Left ventricle myocardium inferior (tissue), 1 donor: ENCODE measurements at regions not wholly inside any gene's neighbourhood (a gene's known extent, or its start where the extent isn't known, plus 50 kb on each side); places are given as distances from the start of the nearest gene placed in this dataset.

ENCODE experiments used
- DNase-seq: peaks from one replicate; pipeline ENCODE4 v3.0.0-alpha.2; 2020
- H3K27ac ChIP-seq: fragments of 200-600 bp; replicated peaks from 2 replicates; pipeline ENCODE4 v1.8.0; 2021
- H3K27me3 ChIP-seq: fragments of 200-600 bp; 2 replicates; pipeline ENCODE4 v1.8.0; 2021; ENCODE audit warnings: low read depth
- H3K36me3 ChIP-seq: fragments of 200-600 bp; 2 replicates; pipeline ENCODE4 v1.8.0; 2021
- H3K4me1 ChIP-seq: fragments of 200-600 bp; 2 replicates; pipeline ENCODE4 v1.8.0; 2021
- H3K4me3 ChIP-seq: fragments of 200-600 bp; 2 replicates; pipeline ENCODE4 v1.8.0; 2021; ENCODE audit warnings: mild to moderate bottlenecking, moderate library complexity
- H3K9me3 ChIP-seq: fragments of 200-600 bp; replicated peaks from 2 replicates; pipeline ENCODE4 v1.8.0; 2021
- intact Hi-C: fragments of 100-400 bp; cut with micrococcal nuclease; formaldehyde crosslinking; loops from one replicate; pipeline ENCODE4 v1.11.0; 2022
- TF ChIP-seq, protein P1 (sequence below): fragments of 200-600 bp; IDR thresholded peaks from 2 replicates; pipeline ENCODE4 v1.8.0; 2021; ENCODE audit warnings: antibody characterized with exemption, mild to moderate bottlenecking, borderline replicate concordance
- donor health status: DM: no; HTN: yes; CAD: no; lungs with severe emphysema.

DNA sequence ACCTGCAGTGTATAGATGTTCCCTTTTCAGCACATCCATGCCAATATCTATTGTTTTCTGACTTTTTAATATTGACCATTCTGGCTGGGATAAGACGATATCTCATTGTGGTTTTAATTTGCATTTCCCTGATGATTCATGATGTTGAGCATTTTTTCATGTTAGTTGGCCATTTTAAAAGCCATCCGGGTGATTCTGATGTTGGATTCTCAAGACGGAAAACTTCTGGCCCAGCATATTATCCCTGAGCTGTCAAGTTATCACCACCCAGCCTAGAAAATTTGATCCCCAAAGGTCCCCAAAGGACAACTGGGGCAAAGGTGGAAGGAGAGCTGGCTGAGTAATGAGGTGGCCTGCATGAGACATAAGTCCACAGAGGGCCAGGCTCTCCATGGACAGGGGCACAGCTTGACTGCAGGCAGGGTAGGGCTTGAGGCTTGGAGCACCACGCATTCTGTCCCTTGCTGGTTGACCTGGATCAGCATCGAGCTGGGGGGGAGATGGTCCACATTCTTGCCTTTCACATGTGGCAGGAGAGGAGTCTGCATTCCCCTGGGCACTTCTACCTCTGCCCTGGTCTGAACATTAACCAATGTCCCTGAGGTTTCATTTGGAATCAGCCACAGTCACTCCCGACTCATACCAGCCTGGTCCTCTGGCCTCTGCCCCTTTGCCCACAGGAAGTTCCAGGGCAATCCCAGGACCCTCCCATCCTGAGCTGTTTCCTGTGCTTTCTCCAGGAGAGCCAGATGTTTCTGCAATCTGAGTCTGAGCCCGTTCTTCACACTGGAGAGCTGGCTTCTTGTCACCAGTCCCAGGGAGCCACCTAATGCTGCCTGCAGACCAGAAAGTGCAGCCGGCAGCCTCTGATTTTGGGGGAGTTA, 69.2 kb downstream of the ISG20 start:
- H3K27me3 ChIP-seq, result peaks cover 83% of the 10 kb centered on the region
- H3K27ac ChIP-seq, result no peak overlapping the region
- intact Hi-C loops, result no loop called here
- no peaks in the 10 kb centered on the region for H3K36me3 ChIP-seq
- H3K9me3 ChIP-seq, result no peaks in the 10 kb centered on the region
- peaks cover 11% of the 10 kb centered on the region for H3K4me1 ChIP-seq
- no peak overlapping the region for H3K4me3 ChIP-seq
- DNase-seq, result no peak
- TF ChIP-seq, protein P1, sequence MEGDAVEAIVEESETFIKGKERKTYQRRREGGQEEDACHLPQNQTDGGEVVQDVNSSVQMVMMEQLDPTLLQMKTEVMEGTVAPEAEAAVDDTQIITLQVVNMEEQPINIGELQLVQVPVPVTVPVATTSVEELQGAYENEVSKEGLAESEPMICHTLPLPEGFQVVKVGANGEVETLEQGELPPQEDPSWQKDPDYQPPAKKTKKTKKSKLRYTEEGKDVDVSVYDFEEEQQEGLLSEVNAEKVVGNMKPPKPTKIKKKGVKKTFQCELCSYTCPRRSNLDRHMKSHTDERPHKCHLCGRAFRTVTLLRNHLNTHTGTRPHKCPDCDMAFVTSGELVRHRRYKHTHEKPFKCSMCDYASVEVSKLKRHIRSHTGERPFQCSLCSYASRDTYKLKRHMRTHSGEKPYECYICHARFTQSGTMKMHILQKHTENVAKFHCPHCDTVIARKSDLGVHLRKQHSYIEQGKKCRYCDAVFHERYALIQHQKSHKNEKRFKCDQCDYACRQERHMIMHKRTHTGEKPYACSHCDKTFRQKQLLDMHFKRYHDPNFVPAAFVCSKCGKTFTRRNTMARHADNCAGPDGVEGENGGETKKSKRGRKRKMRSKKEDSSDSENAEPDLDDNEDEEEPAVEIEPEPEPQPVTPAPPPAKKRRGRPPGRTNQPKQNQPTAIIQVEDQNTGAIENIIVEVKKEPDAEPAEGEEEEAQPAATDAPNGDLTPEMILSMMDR, result no peak

DNA sequence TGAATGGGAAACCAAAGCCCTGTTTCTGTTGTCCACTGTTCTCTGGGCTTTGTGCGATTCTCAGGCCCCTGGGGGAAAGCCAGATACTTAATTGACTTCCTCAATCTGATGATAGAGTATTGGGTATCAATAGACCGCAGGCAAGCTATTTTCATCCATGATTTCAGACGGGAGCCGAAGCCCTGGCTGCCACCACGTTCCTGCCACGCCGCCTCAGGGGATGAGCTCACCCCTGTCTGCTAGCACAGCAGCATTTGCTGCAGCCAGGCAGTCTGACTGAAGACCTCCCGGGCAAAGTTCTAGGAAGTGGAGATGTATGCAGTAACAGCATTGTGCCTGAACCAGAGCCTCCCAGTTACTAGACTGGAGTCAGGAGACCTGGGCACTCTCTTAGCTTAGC, 69.8 kb downstream of the ISG20 start:
- Histone ChIP-seq H3K9me3 (no peaks in the 10 kb centered on the region), H3K4me1 (peaks cover 11% of the 10 kb centered on the region), H3K27me3 (peaks cover 88% of the 10 kb centered on the region), H3K27ac (no peak overlapping the region), H3K4me3 (no peak overlapping the region), H3K36me3 (no peaks in the 10 kb centered on the region)
- TF ChIP-seq, protein P1, result no peak
- no peak for DNase-seq
- intact Hi-C loops, result no loop called here

DNA sequence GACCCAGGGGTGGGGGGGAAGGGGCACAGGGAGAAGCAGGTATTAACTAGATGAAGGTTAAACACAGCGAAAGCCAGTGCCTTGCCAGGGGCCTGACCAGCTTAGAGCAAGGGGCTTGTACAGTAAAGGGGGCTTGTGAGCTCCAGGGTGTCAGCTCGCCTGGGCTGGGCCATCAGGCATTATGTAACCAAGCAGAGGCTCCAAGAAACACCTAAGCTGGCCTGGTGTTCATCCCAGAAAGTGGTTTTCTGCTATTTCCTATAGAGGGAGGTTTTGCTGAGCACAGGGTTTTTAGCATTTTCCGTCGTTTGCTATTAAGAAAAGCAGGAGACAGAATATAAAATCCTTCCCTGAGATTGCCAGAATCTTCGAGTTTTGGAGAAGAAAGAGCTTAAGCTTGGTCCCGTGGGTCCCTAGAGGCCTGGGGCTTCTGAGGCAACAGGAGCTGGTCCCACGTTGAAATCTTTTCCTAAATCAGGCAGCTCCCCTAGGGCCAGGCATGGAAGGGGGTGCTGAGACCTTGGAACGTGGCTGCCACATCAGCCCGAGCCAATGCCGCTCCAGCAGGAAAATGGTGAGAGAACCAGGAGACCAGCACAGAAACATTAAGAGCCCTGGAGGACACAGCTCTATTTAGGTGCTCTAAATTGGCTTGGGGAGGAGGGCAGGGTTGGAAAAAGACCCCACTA, 71.4 kb downstream of the ISG20 start:
- Histone ChIP-seq H3K4me3 (no peak overlapping the region), H3K27me3 (peaks cover 95% of the 10 kb centered on the region)

DNA sequence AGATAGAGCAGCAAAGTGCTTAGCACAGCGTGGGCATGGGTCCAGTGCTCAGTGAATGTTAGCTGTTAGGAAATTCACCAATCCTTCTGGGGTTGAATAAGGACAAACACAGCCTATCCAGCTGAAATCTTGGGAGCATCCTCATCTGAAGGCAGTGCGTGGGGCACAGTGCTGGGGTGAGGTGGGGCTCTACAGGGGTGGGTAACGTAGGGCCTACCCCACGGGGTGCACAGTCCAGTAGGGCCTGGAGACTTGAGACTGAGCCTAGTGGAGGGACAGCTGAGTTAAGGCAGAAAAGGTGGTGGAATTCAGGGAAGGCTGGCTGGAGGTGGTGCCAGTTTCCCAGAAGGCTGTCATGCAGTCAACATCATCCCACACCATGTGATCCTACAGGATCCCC, 73.0 kb downstream of the ISG20 start:
- H3K4me3 ChIP-seq, result no peak overlapping the region
- TF ChIP-seq, protein P1, result no peak

More for the DNA sequence above, 71.4 kb downstream of the ISG20 start:
- no peak for DNase-seq
- H3K9me3 ChIP-seq, result no peaks in the 10 kb centered on the region
- intact Hi-C loops, result no loop called here
- TF ChIP-seq, protein P1, result no peak
- peaks cover 15% of the 10 kb centered on the region for H3K4me1 ChIP-seq
- H3K27ac ChIP-seq, result no peak overlapping the region
- H3K36me3 ChIP-seq, result no peaks in the 10 kb centered on the region

DNA sequence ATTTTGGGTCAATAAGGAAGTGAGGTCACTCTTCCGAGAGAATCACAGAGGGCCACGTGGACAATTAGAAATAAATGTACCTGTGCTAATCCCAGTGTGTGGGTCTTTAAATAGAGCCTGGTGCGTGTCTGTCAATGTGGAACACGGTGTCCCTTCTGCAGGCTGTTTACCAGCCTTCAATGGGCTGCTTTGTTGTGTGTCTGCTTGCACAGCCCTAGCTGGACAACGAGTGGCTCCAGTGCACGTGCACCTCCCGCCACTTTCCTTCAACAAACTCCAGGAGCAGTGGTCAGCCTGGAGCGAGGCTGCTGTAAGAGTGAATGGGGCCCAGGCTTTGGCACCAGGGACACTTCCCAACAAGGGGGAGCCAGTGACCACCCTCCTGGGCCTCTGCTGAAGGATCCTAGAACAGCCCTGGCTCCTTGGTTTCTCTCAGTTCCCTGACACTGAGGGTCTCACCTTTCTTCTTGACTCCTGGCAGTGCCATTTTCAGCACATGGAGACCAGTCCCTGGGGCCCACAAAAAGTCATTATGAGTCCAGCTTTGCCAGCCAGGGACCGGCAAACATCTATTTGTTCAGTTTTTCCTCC, 76.1 kb downstream of the ISG20 start:
- intact Hi-C loops, result no loop called here
- Histone ChIP-seq H3K4me1 (peaks cover 8% of the 10 kb centered on the region), H3K4me3 (no peak overlapping the region), H3K9me3 (no peaks in the 10 kb centered on the region), H3K36me3 (no peaks in the 10 kb centered on the region), H3K27ac (no peak overlapping the region), H3K27me3 (peaks cover 80% of the 10 kb centered on the region)
- TF ChIP-seq, protein P1, result no peak
- no peak for DNase-seq

More for the DNA sequence above, 73.0 kb downstream of the ISG20 start:
- Histone ChIP-seq H3K36me3 (no peaks in the 10 kb centered on the region), H3K4me1 (peaks cover 8% of the 10 kb centered on the region), H3K27ac (no peak overlapping the region), H3K27me3 (peaks cover 84% of the 10 kb centered on the region), H3K9me3 (no peaks in the 10 kb centered on the region)
- no peak for DNase-seq
- intact Hi-C loops, result no loop called here
